Activated CD4-positive, alpha-beta T cell treated with anti-CD3 and anti-CD28 coated beads, Interleukin-2, amount 10 ng/mL, durations not matched to agents 24 days and 14 days (primary cell): ENCODE measurements at regions not wholly inside any gene's neighbourhood (a gene's known extent, or its start where the extent isn't known, plus 50 kb on each side); places are given as distances from the start of the nearest gene placed in this dataset.
A peak's percentile ranks its signal among the peaks of the same experiment; 100 is the strongest.
"Not testable (repeated sequence)": the region's sequence is repeated elsewhere in the genome, so short reads cannot be mapped to it uniquely, and the experiment has no call there.

Experiments
- DNase-seq: peaks from one replicate; pipeline ENCODE4 v3.0.0; 2022
- H3K27ac Mint-ChIP-seq: one replicate; pipeline ENCODE4 v1.8.0; 2022; ENCODE audit warnings: mild to moderate bottlenecking, mixed read lengths
- H3K27me3 Mint-ChIP-seq: one replicate; pipeline ENCODE4 v1.8.0; 2022; ENCODE audit warnings: mixed read lengths
- H3K36me3 Mint-ChIP-seq: one replicate; pipeline ENCODE4 v1.8.0; 2022; ENCODE audit warnings: low read depth, mild to moderate bottlenecking, mixed read lengths
- H3K4me1 Mint-ChIP-seq: one replicate; pipeline ENCODE4 v1.8.0; 2021; ENCODE audit warnings: mixed read lengths
- H3K4me3 Mint-ChIP-seq: one replicate; pipeline ENCODE4 v1.8.0; 2022; ENCODE audit warnings: mild to moderate bottlenecking, moderate library complexity, mixed read lengths
- H3K9me3 Mint-ChIP-seq: one replicate; pipeline ENCODE4 v1.8.0; 2021; ENCODE audit warnings: mixed read lengths
- intact Hi-C: fragments of 100-400 bp; cut with micrococcal nuclease; formaldehyde crosslinking; loops from one replicate; pipeline ENCODE4 v1.15.1; 2023

GRCh38 chrY:19487494-19487893 lies 257.0 kb downstream of the KDM5D start:
- Mint-ChIP-seq H3K9me3 (peaks cover 14% of the 10 kb centered on the region), H3K4me3 (no peak overlapping the region), H3K27ac (no peak overlapping the region), H3K27me3 (no peaks in the 10 kb centered on the region), H3K36me3 (peaks cover 7% of the 10 kb centered on the region), H3K4me1 (no peaks in the 10 kb centered on the region)
- intact Hi-C loops = no loop called here
- no peak for DNase-seq

GRCh38 chrY:19484997-19485396 lies 259.5 kb downstream of the KDM5D start:
- no peaks in the 10 kb centered on the region for H3K4me1 Mint-ChIP-seq
- intact Hi-C loops = no loop called here
- H3K9me3 Mint-ChIP-seq = peaks cover 17% of the 10 kb centered on the region
- no peaks in the 10 kb centered on the region for H3K27me3 Mint-ChIP-seq
- DNase-seq = no peak
- H3K4me3 Mint-ChIP-seq = no peak overlapping the region
- peaks cover 5% of the 10 kb centered on the region for H3K36me3 Mint-ChIP-seq
- H3K27ac Mint-ChIP-seq = no peak overlapping the region

GRCh38 chrY:19479141-19479540 lies 265.4 kb downstream of the KDM5D start:
- H3K9me3 Mint-ChIP-seq = peaks cover 12% of the 10 kb centered on the region
- H3K27me3 Mint-ChIP-seq = no peaks in the 10 kb centered on the region
- no peak overlapping the region for H3K4me3 Mint-ChIP-seq
- no peak overlapping the region for H3K27ac Mint-ChIP-seq
- peaks cover 24% of the 10 kb centered on the region for H3K36me3 Mint-ChIP-seq
- intact Hi-C loops = no loop called here
- no peaks in the 10 kb centered on the region for H3K4me1 Mint-ChIP-seq
- DNase-seq = no peak

- Mint-ChIP-seq H3K4me3 (no peak overlapping the region), H3K27me3 (no peaks in the 10 kb centered on the region), H3K9me3 (peaks cover 11% of the 10 kb centered on the region), H3K36me3 (peaks cover 28% of the 10 kb centered on the region), H3K4me1 (no peaks in the 10 kb centered on the region), H3K27ac (no peak overlapping the region)
- no peak for DNase-seq
- intact Hi-C loops = no loop called here
These were observed 266.6 kb downstream of the KDM5D start for GRCh38 chrY:19477959-19478358.

GRCh38 chrY:19465809-19466208 lies 278.7 kb downstream of the KDM5D start:
- peaks cover 6% of the 10 kb centered on the region for H3K36me3 Mint-ChIP-seq
- DNase-seq = no peak
- no peak overlapping the region for H3K27ac Mint-ChIP-seq
- no peaks in the 10 kb centered on the region for H3K27me3 Mint-ChIP-seq
- intact Hi-C loops = no loop called here
- H3K9me3 Mint-ChIP-seq = no peaks in the 10 kb centered on the region
- H3K4me3 Mint-ChIP-seq = no peak overlapping the region
- peaks cover 3% of the 10 kb centered on the region for H3K4me1 Mint-ChIP-seq

GRCh38 chrY:19456855-19457448 lies 287.6 kb downstream of the KDM5D start:
- Mint-ChIP-seq H3K4me1 (no peaks in the 10 kb centered on the region), H3K9me3 (peaks cover 5% of the 10 kb centered on the region), H3K27ac (no peak overlapping the region), H3K36me3 (peaks cover 2% of the 10 kb centered on the region), H3K27me3 (no peaks in the 10 kb centered on the region), H3K4me3 (no peak overlapping the region)
- intact Hi-C loops = no loop called here
- no peak for DNase-seq

GRCh38 chrY:19433059-19433458 lies 311.5 kb downstream of the KDM5D start:
- Mint-ChIP-seq H3K9me3 (peaks cover 6% of the 10 kb centered on the region), H3K27me3 (peaks cover 6% of the 10 kb centered on the region), H3K27ac (no peak overlapping the region), H3K36me3 (no peaks in the 10 kb centered on the region), H3K4me1 (peaks cover 5% of the 10 kb centered on the region), H3K4me3 (no peak overlapping the region)
- intact Hi-C loops = loop anchor here (1.0 to 5.0 kb wide), 2 partner anchors 70 to 1309 kb away; no protein-coding TSS in a partner anchor
- peak; percentile 79 for DNase-seq

- Mint-ChIP-seq H3K4me3 (no peak overlapping the region), H3K27me3 (peaks cover 5% of the 10 kb centered on the region), H3K27ac (no peak overlapping the region), H3K36me3 (no peaks in the 10 kb centered on the region), H3K4me1 (no peaks in the 10 kb centered on the region), H3K9me3 (no peaks in the 10 kb centered on the region)
- no peak for DNase-seq
- intact Hi-C loops = loop anchor here (10.0 kb wide), 1 partner anchor 417 kb away; no protein-coding TSS in a partner anchor
These were observed 316.6 kb downstream of the KDM5D start for GRCh38 chrY:19427736-19428518.

GRCh38 chrY:19427191-19427590 lies 317.3 kb downstream of the KDM5D start:
- not testable (repeated sequence) for H3K27ac Mint-ChIP-seq, DNase-seq, H3K4me1 Mint-ChIP-seq, H3K4me3 Mint-ChIP-seq, H3K27me3 Mint-ChIP-seq, H3K36me3 Mint-ChIP-seq, H3K9me3 Mint-ChIP-seq
- intact Hi-C loops = loop anchor here (10.0 kb wide), 1 partner anchor 418 kb away; no protein-coding TSS in a partner anchor

- no peaks in the 10 kb centered on the region for H3K36me3 Mint-ChIP-seq
- H3K9me3 Mint-ChIP-seq = no peaks in the 10 kb centered on the region
- no peak overlapping the region for H3K27ac Mint-ChIP-seq
- no peaks in the 10 kb centered on the region for H3K27me3 Mint-ChIP-seq
- H3K4me3 Mint-ChIP-seq = no peak overlapping the region
- DNase-seq = no peak
- intact Hi-C loops = no loop called here
- H3K4me1 Mint-ChIP-seq = no peaks in the 10 kb centered on the region
These were observed 333.4 kb downstream of the KDM5D start for GRCh38 chrY:19410980-19411766.

- H3K36me3 Mint-ChIP-seq = no peaks in the 10 kb centered on the region
- no peaks in the 10 kb centered on the region for H3K9me3 Mint-ChIP-seq
- intact Hi-C loops = no loop called here
- peaks cover 4% of the 10 kb centered on the region for H3K27me3 Mint-ChIP-seq
- no peak for DNase-seq
- H3K4me1 Mint-ChIP-seq = peaks cover 1% of the 10 kb centered on the region
- H3K27ac Mint-ChIP-seq = no peak overlapping the region
- no peak overlapping the region for H3K4me3 Mint-ChIP-seq
These were observed 338.3 kb downstream of the KDM5D start for GRCh38 chrY:19406246-19406645.

- DNase-seq = no peak
- Mint-ChIP-seq H3K9me3 (no peaks in the 10 kb centered on the region), H3K4me1 (peaks cover 1% of the 10 kb centered on the region), H3K4me3 (no peak overlapping the region), H3K27me3 (peaks cover 6% of the 10 kb centered on the region), H3K36me3 (no peaks in the 10 kb centered on the region), H3K27ac (no peak overlapping the region)
- intact Hi-C loops = no loop called here
These were observed 338.9 kb downstream of the KDM5D start for GRCh38 chrY:19405598-19405997.

- Mint-ChIP-seq H3K27me3 (no peaks in the 10 kb centered on the region), H3K27ac (peak overlapping the region; percentile 38)
- intact Hi-C loops = no loop called here
These were observed 351.6 kb downstream of the KDM5D start for GRCh38 chrY:19392876-19393275.

GRCh38 chrY:19391922-19392321 lies 352.6 kb downstream of the KDM5D start:
- no peaks in the 10 kb centered on the region for H3K27me3 Mint-ChIP-seq
- H3K4me1 Mint-ChIP-seq = peaks cover 10% of the 10 kb centered on the region
- no peak overlapping the region for H3K4me3 Mint-ChIP-seq
- no peaks in the 10 kb centered on the region for H3K9me3 Mint-ChIP-seq
- no peaks in the 10 kb centered on the region for H3K36me3 Mint-ChIP-seq
- intact Hi-C loops = no loop called here
- no peak for DNase-seq
- H3K27ac Mint-ChIP-seq = no peak overlapping the region

More at GRCh38 chrY:19392876-19393275, 351.6 kb downstream of the KDM5D start:
- no peak for DNase-seq
- Mint-ChIP-seq H3K4me3 (peak overlapping the region; percentile 52), H3K4me1 (peaks cover 10% of the 10 kb centered on the region), H3K36me3 (no peaks in the 10 kb centered on the region), H3K9me3 (no peaks in the 10 kb centered on the region)
